HG03159 (cell line): ENCODE measurements at regions not wholly inside any gene's neighbourhood (a gene's known extent, or its start where the extent isn't known, plus 50 kb on each side); places are given as distances from the start of the nearest gene placed in this dataset.
"Not testable (repeated sequence)": the region's sequence is repeated elsewhere in the genome, so short reads cannot be mapped to it uniquely, and the experiment has no call there.

Experiments used
- ATAC-seq: cut with Tn5 transposase; IDR thresholded peaks from one replicate; pipeline ENCODE4 v1.9.1; 2021; ENCODE audit warnings: mild to moderate bottlenecking, moderate library complexity; ENCODE audit not compliant: unreplicated experiment

GRCh38 chr5:123933812-123934211 is 421.8 kb downstream of the CSNK1G3 start:
- not testable (repeated sequence) for ATAC-seq

- ATAC-seq, result no peak
Measured at GRCh38 chr5:123929055-123929474, 417.1 kb downstream of the CSNK1G3 start.

GRCh38 chr5:123928401-123928800 is 416.4 kb downstream of the CSNK1G3 start:
- no peak for ATAC-seq

- ATAC-seq, result no peak
Measured at GRCh38 chr5:123921193-123921592, 409.2 kb downstream of the CSNK1G3 start.

GRCh38 chr5:123916345-123917121 is 404.6 kb downstream of the CSNK1G3 start:
- no peak for ATAC-seq

- ATAC-seq, result no peak
Measured at GRCh38 chr5:123914333-123914732, 402.4 kb downstream of the CSNK1G3 start.

GRCh38 chr5:123907349-123907748 is 395.4 kb downstream of the CSNK1G3 start:
- peak; percentile 45 for ATAC-seq

GRCh38 chr5:123906698-123907295 is 394.8 kb downstream of the CSNK1G3 start:
- ATAC-seq, result no peak

GRCh38 chr5:123885081-123885480 is 373.1 kb downstream of the CSNK1G3 start:
- ATAC-seq, result no peak

- no peak for ATAC-seq
Measured at GRCh38 chr5:123882965-123883345, 371.0 kb downstream of the CSNK1G3 start.

- no peak for ATAC-seq
Measured at GRCh38 chr5:123882319-123882964, 370.5 kb downstream of the CSNK1G3 start.

- ATAC-seq, result no peak
Measured at GRCh38 chr5:123881759-123882244, 369.8 kb downstream of the CSNK1G3 start.

- no peak for ATAC-seq
Measured at GRCh38 chr5:123880875-123881274, 368.9 kb downstream of the CSNK1G3 start.

GRCh38 chr5:123879071-123879470 is 367.1 kb downstream of the CSNK1G3 start:
- no peak for ATAC-seq

GRCh38 chr5:123876276-123876790 is 364.4 kb downstream of the CSNK1G3 start:
- ATAC-seq, result no peak

- no peak for ATAC-seq
Measured at GRCh38 chr5:123875561-123876275, 363.7 kb downstream of the CSNK1G3 start.

GRCh38 chr5:123874600-123875201 is 362.7 kb downstream of the CSNK1G3 start:
- ATAC-seq, result no peak

GRCh38 chr5:123873846-123874245 is 361.9 kb downstream of the CSNK1G3 start:
- ATAC-seq, result no peak

GRCh38 chr5:123871373-123871772 is 359.4 kb downstream of the CSNK1G3 start:
- no peak for ATAC-seq

GRCh38 chr5:123868881-123869280 is 356.9 kb downstream of the CSNK1G3 start:
- no peak for ATAC-seq

GRCh38 chr5:123868267-123868666 is 356.3 kb downstream of the CSNK1G3 start:
- no peak for ATAC-seq
